ENCODE measurements at regions not wholly inside any gene's neighbourhood (a gene's known extent, or its start where the extent isn't known, plus 50 kb on each side); places are given as distances from the start of the nearest gene placed in this dataset.

- Histone ChIP-seq H3K9ac (ENCODE audit: insufficient read depth, low read length) (no peak overlapping the region), H3K27me3 (ENCODE audit: control insufficient read depth, insufficient read depth, low read length) (peaks cover 6% of the 10 kb centered on the region), H3K4me3 (replicated peaks in 1 of 4; ENCODE audit: control extremely low read depth in 1 of 4, insufficient read depth in 1 of 4, low read depth in 3 of 4, low read length in 4 of 4) (no peak overlapping the region), H4K20me1 (ENCODE audit: control insufficient read depth, extremely low read depth, insufficient read depth, low read length) (no peaks in the 10 kb centered on the region), H3K79me2 (ENCODE audit: control insufficient read depth, insufficient read depth, low read length) (no peaks in the 10 kb centered on the region), H3K9me3 (ENCODE audit: control insufficient read depth, insufficient read depth, low read depth, low read length) (no peaks in the 10 kb centered on the region), H2AFZ (ENCODE audit: low read length) (no peak overlapping the region), H3K27ac (ENCODE audit: insufficient read depth, low read length) (no peak overlapping the region), H3K4me2 (ENCODE audit: extremely low read depth, insufficient read depth, low read length) (no peak overlapping the region), H3K36me3 (ENCODE audit: control insufficient read depth, insufficient read depth, low read length) (no peaks in the 10 kb centered on the region), H3K4me1 (ENCODE audit: control insufficient read depth, extremely low read depth, insufficient read depth, low read length) (no peaks in the 10 kb centered on the region)
- DNase-seq (ENCODE audit: low read depth in 2 of 2), result peak in 1 of 2 donors; percentile 69
- TF ChIP-seq EZH2 (IDR thresholded peaks at IDR 0.05; ENCODE audit: low read length, missing control alignments) (no peak), CTCF (conservative IDR thresholded peaks at IDR 0.05 in 1 of 2, IDR thresholded peaks at IDR 0.05 in 1 of 2; ENCODE audit: low read depth in 1 of 2, low read length in 2 of 2) (no peak)
Observed at GRCh38 chr15:68517285-68517761, 61.5 kb upstream of the CORO2B start.

- H3K4me1 ChIP-seq (ENCODE audit: control insufficient read depth, extremely low read depth, insufficient read depth, low read length), result no peaks in the 10 kb centered on the region
- H3K9ac ChIP-seq (ENCODE audit: insufficient read depth, low read length), result no peak overlapping the region
- peak in 1 of 2 donors; percentile 35 for DNase-seq (ENCODE audit: low read depth in 2 of 2)
- H2AFZ ChIP-seq (ENCODE audit: low read length), result no peak overlapping the region
- H3K9me3 ChIP-seq (ENCODE audit: control insufficient read depth, insufficient read depth, low read depth, low read length), result no peaks in the 10 kb centered on the region
- no peaks in the 10 kb centered on the region for H3K36me3 ChIP-seq (ENCODE audit: control insufficient read depth, insufficient read depth, low read length)
- H3K4me3 ChIP-seq (replicated peaks in 1 of 4; ENCODE audit: control extremely low read depth in 1 of 4, insufficient read depth in 1 of 4, low read depth in 3 of 4, low read length in 4 of 4), result no peak overlapping the region
- no peak for TF ChIP-seq CTCF (conservative IDR thresholded peaks at IDR 0.05 in 1 of 2, IDR thresholded peaks at IDR 0.05 in 1 of 2; ENCODE audit: low read depth in 1 of 2, low read length in 2 of 2)
- no peak for TF ChIP-seq EZH2 (IDR thresholded peaks at IDR 0.05; ENCODE audit: low read length, missing control alignments)
- no peaks in the 10 kb centered on the region for H4K20me1 ChIP-seq (ENCODE audit: control insufficient read depth, extremely low read depth, insufficient read depth, low read length)
- H3K27me3 ChIP-seq (ENCODE audit: control insufficient read depth, insufficient read depth, low read length), result peaks cover 6% of the 10 kb centered on the region
- H3K4me2 ChIP-seq (ENCODE audit: extremely low read depth, insufficient read depth, low read length), result no peak overlapping the region
- no peak overlapping the region for H3K27ac ChIP-seq (ENCODE audit: insufficient read depth, low read length)
- no peaks in the 10 kb centered on the region for H3K79me2 ChIP-seq (ENCODE audit: control insufficient read depth, insufficient read depth, low read length)
Observed at GRCh38 chr15:68518046-68518445, 60.7 kb upstream of the CORO2B start.

DNA sequence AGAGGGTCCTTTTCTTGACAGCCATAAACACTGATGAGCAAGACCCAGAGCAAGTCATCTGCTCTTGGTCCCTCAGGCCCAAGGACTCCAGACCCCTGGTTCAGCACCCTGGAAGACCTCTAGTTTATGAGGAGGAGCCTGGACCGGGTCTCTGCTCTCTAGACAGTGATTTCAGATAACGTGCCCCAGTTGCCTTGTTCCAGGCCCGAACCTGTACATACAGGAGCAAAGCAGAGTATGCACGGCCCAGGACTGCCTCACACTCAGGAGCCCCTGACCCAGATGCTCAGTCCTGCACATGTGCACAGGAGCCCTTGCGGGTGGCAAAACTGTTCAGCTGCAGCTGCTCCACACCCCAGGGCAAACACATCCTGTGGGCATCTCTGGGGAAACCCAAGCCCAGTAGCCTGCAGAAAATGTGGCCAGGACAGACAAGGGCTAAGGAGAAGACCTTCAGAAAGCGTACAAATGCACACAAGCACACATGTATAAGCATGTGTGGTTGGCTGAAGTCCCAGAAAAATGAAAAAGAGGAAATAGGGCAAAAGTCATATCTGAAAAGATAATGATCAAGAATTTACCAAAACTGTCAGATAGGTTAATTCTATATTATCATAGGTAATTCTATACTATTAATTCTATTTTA is 59.9 kb upstream of the CORO2B start:
- Histone ChIP-seq H3K36me3 (ENCODE audit: control insufficient read depth, insufficient read depth, low read length) (no peaks in the 10 kb centered on the region), H2AFZ (ENCODE audit: low read length) (no peak overlapping the region), H3K4me1 (ENCODE audit: control insufficient read depth, extremely low read depth, insufficient read depth, low read length) (no peaks in the 10 kb centered on the region), H3K27ac (ENCODE audit: insufficient read depth, low read length) (no peak overlapping the region), H3K9ac (ENCODE audit: insufficient read depth, low read length) (no peak overlapping the region), H3K79me2 (ENCODE audit: control insufficient read depth, insufficient read depth, low read length) (no peaks in the 10 kb centered on the region), H4K20me1 (ENCODE audit: control insufficient read depth, extremely low read depth, insufficient read depth, low read length) (no peaks in the 10 kb centered on the region), H3K27me3 (ENCODE audit: control insufficient read depth, insufficient read depth, low read length) (peaks cover 6% of the 10 kb centered on the region), H3K9me3 (ENCODE audit: control insufficient read depth, insufficient read depth, low read depth, low read length) (no peaks in the 10 kb centered on the region), H3K4me3 (replicated peaks in 1 of 4; ENCODE audit: control extremely low read depth in 1 of 4, insufficient read depth in 1 of 4, low read depth in 3 of 4, low read length in 4 of 4) (no peak overlapping the region), H3K4me2 (ENCODE audit: extremely low read depth, insufficient read depth, low read length) (no peak overlapping the region)
- DNase-seq (ENCODE audit: low read depth in 2 of 2), result no peak
- no peak for TF ChIP-seq EZH2 (IDR thresholded peaks at IDR 0.05; ENCODE audit: low read length, missing control alignments)
- TF ChIP-seq CTCF (conservative IDR thresholded peaks at IDR 0.05 in 1 of 2, IDR thresholded peaks at IDR 0.05 in 1 of 2; ENCODE audit: low read depth in 1 of 2, low read length in 2 of 2), result no peak
